HG03064 (cell line): ENCODE measurements at regions not wholly inside any gene's neighbourhood (a gene's known extent, or its start where the extent isn't known, plus 50 kb on each side); places are given as distances from the start of the nearest gene placed in this dataset.
"Not testable (repeated sequence)": the region's sequence is repeated elsewhere in the genome, so short reads cannot be mapped to it uniquely, and the experiment has no call there.

Experiments used
- ATAC-seq: cut with Tn5 transposase; IDR thresholded peaks from one replicate; pipeline ENCODE4 v1.9.1; 2021; ENCODE audit warnings: low read depth; ENCODE audit not compliant: unreplicated experiment

GRCh38 chr1:120657804-120658203 lies 65.9 kb upstream of the NBPF26 start:
- not testable (repeated sequence) for ATAC-seq

- not testable (repeated sequence) for ATAC-seq
These were observed 65.1 kb upstream of the NBPF26 start for GRCh38 chr1:120658622-120659021.

- not testable (repeated sequence) for ATAC-seq
These were observed 64.6 kb upstream of the NBPF26 start for GRCh38 chr1:120659133-120659532.

- not testable (repeated sequence) for ATAC-seq
These were observed 59.1 kb upstream of the NBPF26 start for GRCh38 chr1:120664376-120665249.

GRCh38 chr1:120665250-120665577 lies 58.5 kb upstream of the NBPF26 start:
- not testable (repeated sequence) for ATAC-seq

- ATAC-seq: not testable (repeated sequence)
These were observed 55.6 kb upstream of the NBPF26 start for GRCh38 chr1:120668187-120668586.
